ENCODE measurements at regions not wholly inside any gene's neighbourhood (a gene's known extent, or its start where the extent isn't known, plus 50 kb on each side); places are given as distances from the start of the nearest gene placed in this dataset.
"Not testable (repeated sequence)": the region's sequence is repeated elsewhere in the genome, so short reads cannot be mapped to it uniquely, and the experiment has no call there.

DNA sequence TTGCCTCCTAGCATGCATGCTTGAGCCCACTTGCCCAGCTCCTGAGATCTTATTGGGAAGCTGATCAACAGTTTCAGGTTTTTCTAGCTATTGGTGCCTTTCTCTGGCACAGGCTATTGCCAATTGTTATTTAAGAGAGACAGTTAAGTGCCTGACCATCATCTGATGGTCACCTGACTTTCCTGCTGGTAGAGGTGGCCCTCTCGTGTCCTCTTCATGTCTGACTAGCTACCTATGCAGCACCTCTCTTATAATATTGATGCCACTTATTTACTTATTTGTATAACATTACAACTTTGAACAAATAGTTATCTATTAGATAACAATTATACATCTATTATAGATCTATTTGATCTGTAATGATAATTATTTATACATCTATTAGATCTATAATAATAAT is 205.9 kb upstream of the SEMA3D start:
- no peak for FAIRE-seq

DNA sequence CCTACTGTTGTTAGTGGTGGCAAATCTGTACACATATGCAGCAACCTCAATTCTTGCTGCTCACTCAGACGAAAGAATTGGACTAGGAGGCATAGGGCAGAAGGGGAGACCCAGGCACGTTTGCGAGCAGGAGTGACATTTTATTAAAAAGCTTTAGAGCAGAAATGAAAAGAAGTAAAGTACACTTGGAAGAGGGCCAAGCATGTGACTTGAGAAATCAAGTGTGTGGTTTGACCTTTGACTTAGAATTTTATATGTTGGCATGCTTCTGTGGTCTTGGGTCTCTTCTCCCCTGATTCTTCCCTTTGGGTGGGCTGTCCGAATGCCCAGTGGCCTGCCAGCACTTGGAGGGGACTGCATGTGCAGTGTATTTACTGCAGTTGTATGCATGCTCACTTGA is 205.5 kb upstream of the SEMA3D start:
- FAIRE-seq = no peak

DNA sequence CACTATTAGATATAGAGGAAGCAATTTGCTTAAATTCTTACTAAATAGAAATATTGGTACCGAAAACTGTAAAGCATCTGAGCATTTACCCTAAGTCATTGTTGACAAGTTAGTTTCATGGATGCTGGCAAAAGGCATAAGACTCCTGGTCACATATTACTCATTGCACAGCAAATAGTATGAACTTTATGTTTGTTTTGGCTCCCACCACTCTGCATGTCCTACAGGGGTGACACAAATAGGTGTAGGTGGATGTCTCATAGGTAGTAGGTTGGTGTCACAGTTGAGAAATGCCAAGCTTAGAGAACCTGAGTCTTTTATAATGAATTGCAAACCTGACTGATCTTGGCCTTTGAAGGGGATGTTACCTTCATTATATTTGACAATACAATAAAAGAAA is 199.6 kb upstream of the SEMA3D start:
- FAIRE-seq = no peak

DNA sequence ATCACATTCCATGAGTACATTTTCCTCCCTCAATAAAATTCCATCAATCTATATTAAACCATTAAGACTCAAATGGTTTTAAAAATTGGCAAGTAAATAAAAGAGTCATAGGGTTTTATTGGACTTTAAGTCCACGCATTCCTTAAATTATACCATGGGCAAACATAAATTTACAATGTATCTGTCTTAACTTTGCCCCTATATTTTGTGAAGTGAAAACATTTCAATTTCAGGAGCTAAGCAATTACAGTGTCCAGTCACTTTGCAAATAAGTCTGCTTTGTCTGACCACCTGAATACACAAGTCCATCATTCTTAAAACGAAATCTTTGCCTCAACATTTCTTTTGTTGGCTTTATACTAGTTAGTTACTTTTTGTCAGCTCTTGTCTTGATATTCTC is 197.5 kb upstream of the SEMA3D start:
- no peak for FAIRE-seq

DNA sequence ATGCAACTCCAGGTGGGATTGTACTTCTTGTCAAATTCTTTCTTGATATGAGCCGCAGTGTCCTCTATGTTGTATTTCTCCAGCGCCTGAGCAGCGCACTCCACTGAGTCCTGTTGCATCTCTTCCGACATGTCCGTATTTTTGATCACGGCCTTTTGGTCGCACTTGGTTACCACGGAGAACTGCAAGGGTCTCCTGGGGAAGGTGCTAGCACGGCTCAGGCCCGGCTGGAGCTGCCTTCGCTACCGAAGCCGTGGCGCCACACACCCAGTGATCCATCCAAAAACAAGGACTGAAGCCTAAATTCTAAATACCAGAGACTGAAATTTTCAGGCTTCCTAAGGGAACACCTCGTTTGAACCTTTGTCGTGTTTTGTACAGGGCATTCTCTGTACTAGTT is 194.4 kb upstream of the SEMA3D start:
- no peak for FAIRE-seq

DNA sequence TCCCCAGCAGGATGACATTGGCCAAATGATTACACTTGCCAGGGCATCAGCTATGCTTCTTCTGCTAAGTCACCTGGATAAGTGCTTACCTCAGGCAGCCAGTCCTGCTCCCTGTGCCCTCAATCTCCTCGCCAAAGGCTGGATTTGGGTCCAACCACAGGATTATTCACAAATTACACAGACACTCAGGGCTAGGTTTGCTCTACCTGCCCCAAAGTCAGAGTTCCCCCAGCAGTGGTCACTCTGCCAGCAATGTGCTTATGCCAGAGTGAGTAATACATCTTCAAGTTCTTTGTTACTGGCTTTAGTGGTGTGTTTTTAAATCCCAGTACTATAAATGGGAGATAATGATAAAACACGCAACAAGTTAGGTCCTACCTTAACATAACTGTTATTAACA is 189.7 kb upstream of the SEMA3D start:
- FAIRE-seq = no peak

DNA sequence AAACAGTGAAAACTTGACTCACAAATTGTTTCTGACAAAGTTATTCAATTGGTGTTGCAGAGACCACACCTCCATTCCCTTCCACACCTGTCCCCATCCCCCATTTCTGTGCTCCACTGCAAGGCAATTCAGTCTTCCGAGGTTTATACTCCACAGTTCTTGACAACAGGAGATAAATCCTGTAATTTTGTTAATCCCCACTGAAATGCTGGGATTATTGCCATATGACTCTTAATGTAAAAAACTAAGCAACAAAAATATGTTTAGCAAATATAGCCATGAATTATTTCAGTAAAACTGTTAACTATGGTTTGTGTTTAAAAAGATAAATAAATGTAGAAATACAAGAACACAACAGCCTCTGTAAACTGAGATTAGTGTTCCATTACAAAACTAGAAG is 170.1 kb upstream of the SEMA3D start:
- no peak for FAIRE-seq

DNA sequence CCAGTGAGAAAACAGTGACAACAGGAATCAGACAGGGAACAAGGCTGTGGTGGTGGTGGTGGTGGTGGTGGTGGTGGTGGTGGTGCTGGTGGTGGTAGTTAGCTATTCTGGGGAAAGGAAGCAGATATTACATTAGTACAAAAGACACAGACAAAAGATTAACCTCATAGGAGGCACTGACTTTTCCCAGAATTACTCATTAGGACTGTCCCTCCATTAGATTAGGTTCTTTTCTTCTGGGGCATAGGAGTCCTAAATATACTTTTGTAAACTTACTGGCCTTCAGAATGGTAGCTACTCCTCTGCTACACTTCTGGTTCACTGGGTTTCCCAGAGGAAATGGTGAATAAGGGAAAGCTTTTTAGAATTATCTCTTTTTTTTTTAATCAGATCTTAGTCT is 156.6 kb upstream of the SEMA3D start:
- no peak for FAIRE-seq

DNA sequence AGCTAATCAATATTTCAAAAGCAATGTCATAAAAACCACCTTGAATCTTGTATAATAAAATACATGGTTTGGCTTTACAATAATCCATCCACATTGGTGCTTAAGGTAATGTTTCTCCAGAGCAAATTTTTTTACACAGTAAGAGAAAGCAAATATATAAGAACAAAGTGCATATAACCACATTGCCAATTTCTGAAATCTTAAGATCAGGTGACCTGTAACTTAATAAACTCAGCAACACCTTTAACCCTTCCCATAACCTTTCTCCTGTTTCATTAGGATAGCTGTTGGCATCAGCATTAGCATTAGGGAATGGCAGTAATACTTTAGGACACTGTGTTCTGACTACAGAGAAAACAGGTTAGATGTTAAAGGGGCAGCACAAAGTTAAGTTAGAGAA is 155.9 kb upstream of the SEMA3D start:
- no peak for FAIRE-seq

DNA sequence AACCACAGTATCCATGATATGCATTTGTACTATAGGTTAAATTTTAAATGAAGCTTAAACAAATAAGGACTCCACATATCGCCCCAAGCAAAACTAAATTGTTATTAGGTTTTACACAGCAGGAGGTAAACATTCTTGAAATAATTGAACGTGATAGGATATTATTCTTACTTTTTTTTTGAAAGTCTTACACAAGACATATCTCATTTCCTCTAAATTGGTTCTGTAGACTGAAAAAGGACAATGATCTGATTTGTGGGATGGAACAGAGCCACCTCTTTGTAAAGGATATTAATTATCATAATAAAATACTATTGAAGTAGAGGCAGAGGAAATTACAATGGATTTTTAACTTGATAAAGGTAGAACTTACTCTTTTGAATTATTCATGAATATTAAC is 155.1 kb upstream of the SEMA3D start:
- no peak for FAIRE-seq

DNA sequence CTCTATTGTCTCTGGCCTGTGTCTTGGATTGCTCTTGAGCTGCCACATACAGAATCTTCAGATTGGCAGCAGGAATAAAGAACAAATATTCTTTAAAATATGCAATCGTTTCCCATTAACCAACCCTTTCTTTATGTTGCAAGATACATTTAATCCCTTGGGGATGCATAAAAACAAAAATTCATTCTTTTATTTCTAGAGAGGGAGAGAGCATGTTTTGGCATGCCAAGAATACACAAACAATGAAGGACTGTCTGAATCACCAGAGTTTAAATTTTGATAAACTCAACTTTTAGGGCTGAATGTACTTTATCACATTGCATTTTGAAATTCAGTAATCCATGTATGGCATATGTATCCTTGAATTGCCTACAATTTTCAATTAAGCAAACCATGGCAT is 154.3 kb upstream of the SEMA3D start:
- FAIRE-seq = no peak

DNA sequence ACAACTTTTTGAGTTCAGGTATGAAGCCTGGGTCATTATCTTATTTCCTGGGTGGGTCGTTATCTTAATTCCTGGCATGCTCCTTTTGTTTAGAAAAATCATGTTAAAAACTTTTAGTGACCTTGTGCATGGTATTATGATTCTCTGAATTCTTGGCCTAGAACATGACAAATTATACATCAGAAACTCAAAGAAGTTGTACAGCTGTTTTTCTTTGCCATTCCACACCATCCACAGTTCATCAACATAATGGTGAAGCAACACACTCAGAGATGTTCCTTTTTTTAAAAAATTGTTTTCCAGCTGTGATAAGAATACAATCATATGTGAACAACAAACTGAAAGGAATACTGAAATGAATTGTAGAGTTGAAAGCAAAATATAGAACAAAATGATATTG is 149.2 kb upstream of the SEMA3D start:
- no peak for FAIRE-seq

DNA sequence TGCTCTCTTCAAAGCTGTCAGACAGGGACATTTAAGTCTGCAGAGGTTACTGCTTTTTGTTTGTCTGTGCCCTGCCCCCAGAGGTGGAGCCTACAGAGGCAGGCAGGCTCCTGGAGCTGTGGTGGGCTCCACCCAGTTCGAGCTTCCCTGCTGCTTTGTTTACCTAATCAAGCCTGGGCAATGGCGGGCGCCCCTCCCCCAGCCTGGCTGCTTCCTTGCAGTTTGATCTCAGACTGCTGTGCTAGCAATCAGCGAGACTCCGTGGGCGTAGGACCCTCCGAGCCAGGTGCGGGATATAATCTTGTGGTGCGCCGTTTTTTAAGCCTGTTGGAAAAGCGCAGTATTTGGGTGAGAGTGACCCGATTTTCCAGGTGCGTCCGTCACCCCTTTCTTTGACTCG is 148.3 kb upstream of the SEMA3D start:
- not testable (repeated sequence) for FAIRE-seq

DNA sequence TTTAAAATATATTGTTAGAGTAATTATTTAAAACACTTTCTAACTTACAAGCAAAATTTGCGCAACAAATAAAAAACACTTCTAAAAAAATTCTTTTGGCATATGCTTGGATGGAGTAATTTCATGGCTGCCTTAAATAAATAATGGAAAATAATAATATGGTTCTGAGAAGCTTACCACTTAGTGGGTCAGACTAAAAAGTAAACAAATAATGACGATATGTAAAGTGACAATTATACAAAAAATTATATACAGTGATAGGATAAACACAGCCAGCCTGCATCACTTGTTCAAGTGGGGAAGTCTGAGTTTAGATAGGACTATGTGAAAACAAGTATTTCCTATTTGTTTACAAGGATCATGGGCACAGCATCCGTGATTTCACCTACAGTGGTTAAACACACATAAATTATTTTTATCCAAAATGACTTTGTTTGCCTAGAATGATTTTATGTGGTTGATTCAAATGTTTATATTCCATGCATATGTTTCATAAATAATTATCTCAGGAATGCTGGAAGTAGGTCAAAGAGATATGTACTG is 141.7 kb upstream of the SEMA3D start:
- no peak for FAIRE-seq

DNA sequence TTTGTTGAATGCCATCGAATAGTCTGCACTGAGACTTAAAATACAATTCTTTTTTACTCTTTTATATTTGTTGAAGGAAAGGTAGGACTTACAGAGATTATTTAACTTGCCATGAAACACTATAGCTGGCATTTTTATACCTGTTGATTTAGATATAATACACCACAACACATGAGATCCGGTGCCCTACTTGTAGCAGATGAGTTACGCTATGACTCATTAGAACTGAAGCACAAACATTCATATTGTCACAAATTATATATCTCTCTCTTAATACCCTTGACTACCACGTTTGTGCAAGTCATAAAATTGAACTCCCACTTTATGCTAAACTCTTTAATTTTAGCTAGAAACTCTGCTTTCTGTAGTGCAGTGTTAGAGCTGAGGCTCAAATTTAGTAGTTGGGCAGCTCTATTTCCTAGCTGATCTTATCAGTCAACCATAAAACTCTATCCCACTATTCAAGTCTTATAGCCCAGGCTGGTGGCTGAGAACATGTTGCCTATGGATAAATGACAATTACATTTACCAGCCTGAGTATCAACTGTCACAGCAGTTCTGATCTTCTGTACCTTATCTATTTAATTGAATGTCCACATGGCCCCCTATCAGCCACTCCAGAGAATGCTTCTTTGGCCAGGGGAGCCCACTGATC is 137.4 kb upstream of the SEMA3D start:
- no peak for FAIRE-seq

DNA sequence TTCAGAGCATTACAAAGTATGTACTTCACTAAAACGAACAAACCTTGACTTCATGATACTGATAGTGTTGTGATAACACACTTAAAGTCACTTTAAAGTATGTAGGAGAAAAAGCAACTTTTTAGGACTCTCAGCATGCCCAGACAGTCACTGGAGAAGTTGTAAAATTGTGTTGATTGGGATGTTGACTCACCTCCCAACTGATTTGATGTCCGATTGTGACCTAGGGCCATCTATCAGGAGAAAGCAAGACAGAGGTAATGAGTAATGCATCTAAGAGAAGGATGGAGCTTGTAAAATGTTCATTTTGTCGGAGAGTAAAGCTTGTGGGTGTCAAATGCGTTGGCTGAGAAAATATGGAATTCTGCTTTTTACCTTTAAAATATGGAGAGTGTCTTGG is 135.4 kb upstream of the SEMA3D start:
- no peak for FAIRE-seq

DNA sequence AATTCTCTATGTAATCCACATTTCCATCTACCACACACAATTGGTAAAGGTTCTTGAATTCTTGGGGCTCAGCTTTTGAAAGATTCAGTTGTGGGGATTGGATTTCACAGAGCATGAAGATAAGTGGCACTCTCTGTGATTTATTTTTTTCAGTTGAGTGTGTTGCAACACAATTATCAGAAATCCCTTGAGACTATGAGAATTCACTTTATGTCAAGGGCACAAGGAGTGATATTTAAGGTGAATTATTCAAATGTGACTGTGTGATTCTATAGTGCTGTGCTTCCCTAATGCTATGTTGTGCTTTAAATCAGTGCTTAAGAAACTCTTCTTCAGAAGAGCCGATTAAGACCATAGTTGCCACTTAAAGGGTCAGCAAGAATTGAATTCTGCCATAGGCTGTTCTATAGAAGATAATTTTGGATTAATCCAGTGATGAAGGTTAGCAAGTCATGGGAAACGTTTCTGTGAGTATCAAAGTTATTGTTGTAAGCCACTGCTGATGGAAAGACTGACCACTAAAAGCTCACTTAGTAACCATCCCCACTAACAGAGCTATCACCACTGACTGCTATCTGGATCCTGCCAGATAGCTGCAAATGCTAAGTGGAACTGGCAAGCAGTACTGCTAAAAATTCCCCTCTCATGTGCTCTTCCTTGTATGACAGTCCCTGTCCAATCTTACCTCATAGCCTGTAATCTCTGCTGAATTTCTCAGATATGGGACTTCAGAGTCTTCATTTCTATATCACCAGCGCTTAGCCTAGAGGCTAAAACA is 134.0 kb upstream of the SEMA3D start:
- FAIRE-seq = no peak

DNA sequence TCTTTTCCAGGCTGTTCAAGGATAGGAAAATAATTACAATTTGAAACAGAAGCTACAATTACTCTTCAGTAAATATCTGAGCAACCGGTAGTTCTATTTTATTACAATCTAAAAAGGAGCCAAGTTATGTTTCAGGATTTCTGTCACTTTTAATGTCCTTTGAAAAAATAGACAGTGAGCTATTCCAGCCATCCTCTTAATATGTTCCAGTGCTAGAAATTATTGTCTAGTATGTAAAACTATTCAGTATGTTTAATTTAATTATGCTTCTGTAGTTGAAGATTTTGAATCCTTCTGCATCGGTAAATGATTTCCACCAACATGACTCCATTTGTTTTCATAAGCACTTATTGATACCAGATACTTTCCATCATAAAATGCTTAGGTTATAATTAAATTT is 129.6 kb upstream of the SEMA3D start:
- no peak for FAIRE-seq

DNA sequence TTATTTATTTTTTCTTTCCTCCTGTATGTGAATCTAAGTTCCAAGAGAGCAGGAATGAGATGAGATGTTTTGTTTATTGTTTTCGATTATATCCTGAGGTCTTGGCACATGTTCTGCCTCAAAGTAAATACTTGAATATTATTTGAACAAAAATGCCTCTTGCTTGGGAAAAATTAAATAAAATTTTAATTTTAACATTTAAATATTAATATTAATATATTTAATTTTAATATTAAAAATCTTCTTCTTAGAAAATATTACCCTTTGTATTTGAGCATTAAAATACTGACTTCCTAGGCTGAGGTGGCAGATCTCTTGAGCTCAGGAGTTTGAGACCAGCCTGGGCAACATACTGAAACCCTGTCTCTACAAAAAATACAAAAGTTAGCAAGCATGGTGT is 123.4 kb upstream of the SEMA3D start:
- FAIRE-seq = no peak

DNA sequence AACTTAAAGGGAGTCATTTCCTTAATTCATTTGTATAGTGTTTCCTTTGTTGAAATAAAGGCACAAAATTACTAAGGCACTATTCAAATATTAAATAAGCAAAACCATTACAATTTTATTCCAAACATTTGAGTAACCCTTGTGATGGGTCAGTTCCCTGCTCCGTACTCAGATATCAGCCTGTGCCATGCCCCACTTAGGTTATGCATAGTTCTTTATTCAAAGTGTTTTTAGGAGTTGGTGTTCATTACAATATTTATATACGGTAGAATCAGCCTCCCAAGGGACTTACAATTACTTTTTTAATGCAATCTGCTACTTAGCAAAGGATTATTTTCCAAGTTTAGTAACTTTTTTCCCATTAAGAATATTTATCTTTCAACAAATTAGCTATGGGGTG is 119.3 kb upstream of the SEMA3D start:
- no peak for FAIRE-seq

DNA sequence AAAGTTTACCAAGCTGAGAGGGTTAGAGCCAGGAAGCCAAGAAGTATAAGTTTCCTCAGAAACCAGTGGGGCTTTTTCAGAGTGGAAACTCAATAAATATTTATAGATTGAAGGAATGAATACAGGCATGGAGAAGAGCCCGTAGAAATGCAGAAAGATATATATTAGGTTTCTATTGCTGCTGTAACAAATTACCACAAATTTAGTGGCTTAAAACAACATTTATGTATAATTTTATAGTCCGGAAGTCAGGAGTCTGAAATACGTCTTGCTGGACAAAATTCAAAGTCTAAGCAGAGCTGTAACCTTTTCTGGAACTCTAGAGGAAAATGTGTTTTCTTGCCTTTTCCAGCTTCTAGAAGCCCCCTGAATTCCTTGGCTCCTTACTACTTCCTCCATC is 107.3 kb upstream of the SEMA3D start:
- no peak for FAIRE-seq

DNA sequence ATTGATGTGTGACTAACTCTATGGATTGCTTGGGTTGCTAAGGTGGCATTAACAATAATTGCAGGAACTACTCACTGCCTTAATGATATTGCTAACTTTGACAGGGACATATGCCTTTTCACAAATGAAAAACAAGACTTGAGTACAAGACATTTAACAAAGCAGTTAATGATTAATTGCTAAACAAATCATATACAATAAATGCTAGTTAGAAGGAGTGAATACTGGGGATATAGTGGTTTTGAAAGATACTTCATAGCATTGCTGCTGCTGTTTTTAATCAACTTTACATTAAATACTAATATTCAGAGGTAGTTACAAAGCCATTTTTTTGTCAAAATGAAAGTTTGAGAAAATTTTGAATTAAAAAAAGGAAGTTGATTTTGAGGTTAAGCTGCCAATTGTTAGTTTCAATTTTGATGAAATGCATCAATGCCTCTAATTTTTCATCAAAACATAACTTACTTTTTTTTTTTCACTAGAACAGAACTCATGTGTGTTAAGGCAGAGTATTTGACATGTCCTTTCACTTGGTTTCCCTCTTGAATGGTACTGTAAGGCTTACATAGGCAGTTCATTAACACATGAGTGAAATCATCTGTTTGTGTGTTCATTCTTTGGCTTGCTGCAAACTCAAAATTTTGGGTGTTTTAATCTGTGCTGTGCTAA is 106.2 kb upstream of the SEMA3D start:
- FAIRE-seq = no peak

DNA sequence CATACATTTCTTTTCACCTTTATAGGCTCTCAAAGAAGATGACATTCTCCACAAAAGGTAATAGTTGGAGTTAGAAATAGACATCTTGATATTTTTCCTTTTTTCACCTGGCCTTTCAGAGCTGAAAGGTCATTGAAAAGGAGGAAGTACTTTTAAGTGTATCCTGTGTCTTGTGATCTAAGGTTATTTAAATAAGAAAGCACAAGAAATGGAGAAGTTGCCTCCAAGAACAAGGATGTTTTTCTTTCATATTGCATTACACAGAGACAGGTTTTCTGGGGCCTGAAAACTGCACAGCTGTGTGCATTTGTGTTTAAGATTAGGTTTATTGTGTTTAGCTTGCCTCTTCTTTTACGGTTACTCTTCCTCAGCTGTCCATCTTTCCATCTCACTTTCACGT is 103.4 kb upstream of the SEMA3D start:
- FAIRE-seq = no peak

DNA sequence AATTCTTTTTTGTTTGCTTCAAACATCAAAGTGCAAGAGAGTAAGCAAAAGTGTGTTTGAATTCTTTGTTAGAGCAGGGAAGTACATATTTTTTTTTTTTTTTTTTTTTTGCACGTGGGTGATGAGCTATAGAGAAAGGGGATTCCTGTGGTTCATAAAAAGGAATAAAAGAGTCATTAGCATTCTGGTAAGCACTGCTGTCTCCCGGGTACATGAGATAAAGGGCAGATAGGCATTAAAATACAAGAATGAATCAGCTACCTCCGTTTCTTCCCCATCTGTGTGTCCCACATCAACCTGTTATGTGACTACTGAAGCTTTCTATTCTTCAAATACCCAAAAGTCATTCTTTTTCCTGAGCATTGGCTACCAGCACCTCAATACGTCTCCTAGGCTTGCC is 102.4 kb upstream of the SEMA3D start:
- FAIRE-seq = no peak

Measured in colon (tissue), 2 donors.